HG03066 (cell line): ENCODE measurements at regions not wholly inside any gene's neighbourhood (a gene's known extent, or its start where the extent isn't known, plus 50 kb on each side); places are given as distances from the start of the nearest gene placed in this dataset.

Source experiments
- ATAC-seq: cut with Tn5 transposase; IDR thresholded peaks from one replicate; pipeline ENCODE4 v1.9.1; 2021; ENCODE audit warnings: low read depth; ENCODE audit not compliant: unreplicated experiment

DNA sequence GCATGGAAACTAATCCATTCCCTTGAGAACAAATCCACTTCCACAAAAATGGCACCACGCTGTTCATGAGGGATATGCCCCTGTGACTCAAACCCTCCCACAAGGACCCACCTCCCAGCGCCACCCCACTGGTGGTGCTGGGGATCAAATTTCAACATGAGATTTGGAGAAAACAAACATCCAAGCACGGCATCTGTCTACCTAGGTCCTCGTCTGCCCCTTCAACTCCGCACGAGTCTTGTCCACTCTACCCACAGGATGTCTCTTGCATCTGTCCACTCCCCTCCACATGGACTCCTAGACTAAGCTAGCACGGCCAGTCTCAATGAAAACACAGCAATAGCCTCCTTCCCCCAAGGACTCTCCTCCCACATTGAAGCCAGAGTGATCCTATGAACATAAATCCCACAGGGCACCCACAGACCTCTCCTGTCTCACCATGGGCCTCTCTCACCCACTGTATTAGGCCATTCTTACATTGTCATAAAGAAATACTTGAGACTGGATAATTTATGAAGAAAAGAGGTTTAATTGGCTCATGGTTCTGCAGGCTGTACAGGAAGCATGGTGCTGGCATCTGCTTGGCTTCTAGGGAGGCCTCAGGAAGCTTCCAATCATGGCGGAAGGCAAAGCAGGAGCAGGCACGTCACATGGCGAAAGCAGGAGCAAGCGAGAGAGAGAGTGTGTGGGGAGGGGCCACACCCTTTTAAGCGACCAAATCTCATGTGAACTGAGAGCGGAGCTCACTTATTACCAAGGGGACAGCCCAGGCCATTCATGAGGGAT lies 101.4 kb downstream of the TOMM20 start:
- no peak for ATAC-seq

DNA sequence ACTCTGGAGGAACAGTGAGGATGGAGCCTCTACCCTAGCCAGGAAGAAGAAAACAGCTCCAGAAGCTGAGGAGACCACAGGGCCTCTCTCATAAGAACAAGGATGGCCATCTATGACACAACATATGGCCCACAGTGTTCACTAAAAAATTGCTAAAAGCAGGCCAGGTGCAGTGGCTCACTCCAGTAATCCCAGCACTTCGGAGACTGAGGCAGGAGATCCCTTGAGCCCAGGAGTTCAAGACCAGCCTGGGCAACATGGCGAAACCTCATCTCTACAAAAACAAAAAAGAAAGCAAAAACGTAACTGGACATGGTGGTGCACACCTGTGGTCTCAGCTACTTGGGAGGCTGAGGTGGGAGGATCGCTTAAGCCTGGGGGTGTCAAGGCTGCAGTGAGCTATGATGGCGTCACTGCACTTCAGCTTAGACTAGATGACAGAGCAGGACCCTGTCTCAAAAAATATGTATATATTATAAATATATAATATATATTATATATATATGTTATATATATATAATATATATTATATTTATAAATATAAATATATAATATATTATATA lies 103.1 kb downstream of the TOMM20 start:
- no peak for ATAC-seq

DNA sequence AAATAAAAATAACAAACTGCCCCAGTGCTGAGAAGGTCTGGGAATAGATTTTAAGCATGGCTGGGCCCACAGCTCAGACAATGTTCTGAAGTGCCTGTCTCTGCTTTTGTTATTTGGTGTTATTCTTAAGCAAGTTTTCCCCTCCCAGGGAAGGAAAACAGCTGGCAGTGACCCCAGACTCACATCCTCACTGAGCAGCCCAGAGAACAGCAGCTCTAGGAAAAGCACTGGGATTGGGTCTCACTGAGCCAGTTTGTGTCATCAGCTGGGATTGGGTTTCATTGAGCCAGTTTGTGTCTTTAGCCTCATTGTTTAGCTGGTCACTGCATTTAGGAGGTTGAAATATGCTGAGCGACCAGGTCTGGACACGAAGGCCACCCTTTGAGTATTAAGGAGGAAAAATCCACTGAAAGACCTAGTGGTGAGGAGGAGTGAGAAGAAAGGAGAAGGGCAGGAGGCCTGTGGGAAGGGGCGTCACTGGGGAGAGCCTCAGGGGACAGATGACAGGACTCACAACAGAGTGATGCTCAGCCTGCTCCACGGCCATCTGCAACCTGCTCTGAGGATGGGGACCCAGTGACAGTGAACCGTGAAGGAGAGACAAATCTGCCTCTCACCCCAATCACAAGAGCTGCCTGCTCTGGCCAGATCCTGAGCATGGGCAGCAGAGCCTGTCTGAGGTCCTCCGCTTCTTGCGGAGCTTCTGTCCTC lies 103.8 kb downstream of the TOMM20 start:
- ATAC-seq, result no peak

DNA sequence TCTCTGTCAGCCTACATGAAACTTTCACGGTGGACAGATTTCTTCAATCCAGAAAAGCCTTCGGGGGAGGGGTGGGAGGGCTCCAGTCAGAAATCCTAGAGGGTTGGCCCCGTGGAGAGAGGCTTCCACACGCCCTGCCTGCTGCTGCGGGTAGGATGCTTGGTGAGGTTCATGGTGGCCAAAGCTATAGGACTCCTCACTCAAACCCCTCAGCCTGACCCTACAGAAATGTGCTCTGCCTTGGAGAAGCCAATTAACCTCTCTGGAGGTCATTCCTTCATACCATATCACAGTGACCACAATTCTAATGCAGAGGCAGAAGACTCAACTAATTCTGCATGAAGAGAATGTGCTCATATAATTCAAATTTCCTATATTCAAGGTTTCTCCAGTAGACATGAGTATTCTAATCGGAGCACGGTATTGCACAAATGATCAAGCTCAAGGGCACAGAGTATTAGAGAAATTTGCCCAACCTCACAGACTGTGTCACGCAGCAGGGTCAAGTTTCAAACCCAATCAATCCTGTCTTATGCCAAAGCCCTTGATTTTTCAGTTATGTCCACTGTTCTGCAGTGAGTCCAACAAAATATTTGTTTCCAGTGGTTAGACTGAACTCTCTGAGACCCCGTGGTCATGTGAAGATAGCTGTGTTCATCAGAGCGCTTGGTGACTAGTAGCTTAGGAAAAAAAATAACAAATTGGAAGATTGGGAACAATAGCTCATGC lies 104.8 kb downstream of the TOMM20 start:
- ATAC-seq, result no peak

DNA sequence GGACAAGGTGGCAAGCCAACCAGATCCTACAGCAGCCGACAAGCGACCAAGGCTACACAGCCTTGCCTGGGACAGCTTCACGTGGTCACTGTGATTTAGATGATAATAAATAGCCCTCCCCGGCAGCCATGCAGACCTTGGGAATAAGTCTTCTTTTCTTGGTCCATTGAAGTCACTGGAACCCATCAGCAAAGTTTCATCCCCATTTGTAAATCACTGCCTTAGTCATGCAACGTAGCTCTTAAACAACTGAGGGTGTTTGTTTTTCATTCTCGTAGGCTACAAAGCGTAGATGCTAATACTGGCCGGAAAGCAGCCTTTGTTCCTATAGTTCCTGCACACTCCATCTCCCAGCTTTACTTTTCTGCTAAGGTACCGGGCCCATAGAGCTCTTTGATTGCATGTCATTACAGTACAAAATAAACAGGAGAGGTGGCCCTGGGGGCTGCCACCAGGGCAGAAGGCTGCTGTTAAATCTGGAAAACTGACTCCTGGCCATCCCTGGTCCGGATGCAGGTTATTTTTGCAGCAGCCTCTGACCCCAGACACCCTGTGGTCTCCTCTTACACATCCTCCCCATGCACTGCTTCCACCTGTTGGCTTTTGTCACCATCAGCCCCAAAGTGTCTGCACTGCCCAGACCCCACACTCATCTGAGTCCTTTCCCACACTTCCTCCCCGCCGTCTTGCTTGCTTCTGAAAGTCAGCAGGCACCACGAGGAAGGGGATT lies 105.5 kb downstream of the TOMM20 start:
- no peak for ATAC-seq

DNA sequence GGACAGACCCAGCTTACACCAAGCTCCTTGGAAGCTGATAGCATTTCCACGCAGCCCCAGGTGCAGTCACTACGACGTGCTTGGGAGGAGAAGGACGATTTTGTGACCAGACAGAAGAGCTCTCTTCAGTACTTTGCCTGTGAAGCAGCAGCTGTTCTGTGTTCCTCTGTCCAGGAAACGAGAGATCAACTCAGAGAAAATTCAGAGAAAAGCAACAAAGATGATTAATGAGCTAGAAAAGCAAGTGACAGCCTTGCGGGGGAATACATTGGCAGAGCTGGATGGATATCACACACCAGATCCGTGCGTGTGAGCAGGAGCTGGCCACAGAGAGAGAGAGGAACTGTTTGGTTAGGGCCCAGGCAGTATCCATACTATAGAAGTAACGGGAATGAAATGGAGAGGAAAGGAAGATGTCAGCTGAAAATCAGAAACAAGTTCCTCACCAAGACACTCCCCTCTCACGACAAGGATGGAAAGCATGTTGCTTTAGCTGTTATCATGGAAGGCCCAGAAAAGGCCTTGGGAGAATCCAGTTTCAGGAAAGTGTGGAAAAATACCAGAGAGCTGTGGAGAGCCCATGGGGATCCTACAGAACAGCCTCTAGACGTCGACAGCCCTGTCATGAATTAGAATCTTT lies 106.2 kb downstream of the TOMM20 start:
- ATAC-seq, result no peak

DNA sequence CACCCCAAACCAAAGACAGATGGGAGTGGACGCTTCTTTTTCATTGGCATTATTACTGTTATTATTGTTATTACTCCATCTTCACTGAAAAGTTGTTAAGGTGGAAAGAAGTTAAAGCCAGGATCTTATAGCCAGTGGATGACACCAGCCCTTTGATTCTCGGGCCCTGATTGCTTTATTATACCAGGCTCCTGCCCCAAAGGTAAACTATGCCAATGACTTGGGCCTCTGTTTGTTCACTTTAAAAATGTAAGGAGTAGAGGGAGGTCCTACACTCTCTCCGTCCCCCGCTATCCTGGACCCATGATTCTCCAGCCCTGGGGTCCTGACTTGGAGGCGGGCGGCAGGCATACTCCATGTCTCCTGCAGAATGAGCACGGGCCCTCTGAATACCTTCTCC lies 106.8 kb downstream of the TOMM20 start:
- no peak for ATAC-seq

DNA sequence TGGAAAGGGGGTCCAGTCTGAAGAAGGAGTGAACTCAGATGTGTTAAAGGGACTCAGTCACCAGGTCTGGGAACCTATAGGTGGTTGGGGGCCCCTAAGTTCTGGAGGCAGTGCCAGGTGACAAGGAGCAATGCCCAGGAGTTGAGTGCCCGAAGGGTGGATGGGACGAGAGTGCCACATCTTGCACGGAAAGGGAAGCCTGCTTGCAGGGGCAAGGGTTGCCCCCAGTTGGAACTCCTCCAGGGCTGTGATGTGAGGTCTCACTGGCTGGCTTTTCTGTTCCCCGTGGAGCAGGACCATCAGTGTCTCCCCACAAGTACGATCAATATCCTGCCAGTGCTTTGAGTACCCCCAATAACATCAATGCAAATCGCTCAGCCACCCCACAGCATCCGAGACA lies 107.3 kb downstream of the TOMM20 start:
- ATAC-seq, result no peak

DNA sequence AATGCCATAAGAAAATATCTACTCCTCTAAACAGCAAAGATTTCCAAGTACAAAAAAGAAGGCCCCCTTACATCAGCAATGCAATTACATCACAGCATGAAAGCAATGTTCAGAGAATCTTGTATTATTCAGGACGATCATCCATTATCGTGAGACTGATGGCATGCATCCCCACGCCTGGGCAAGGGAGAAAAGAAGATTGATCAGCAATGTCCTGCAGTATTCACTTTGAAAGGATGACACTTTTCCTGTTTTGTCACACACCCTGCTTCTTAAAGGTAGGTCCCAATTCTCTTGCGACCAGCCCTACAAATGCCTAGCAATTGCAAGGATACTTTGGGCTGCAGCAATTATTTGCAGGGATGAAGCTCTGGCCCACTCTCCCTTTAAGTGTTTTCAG lies 108.7 kb downstream of the TOMM20 start:
- ATAC-seq, result no peak

DNA sequence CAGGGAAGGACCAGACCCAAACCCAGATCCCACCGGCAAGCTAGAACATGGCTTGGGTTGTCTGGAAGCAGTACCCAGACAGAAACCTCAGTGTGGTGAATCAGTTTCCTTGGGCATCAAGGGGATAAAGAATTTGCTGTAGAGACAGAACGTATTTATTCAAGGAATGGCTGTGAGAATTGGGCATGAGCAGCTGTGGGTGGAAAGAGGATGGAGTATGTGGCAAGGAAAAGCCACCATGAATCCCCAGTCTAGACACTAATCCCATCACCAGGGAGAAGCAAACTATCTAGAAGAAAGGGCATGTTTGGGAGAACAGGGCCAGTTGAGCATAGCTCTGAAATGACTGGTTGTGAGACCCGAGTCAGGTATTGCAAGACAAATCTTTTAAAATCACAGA lies 109.2 kb downstream of the TOMM20 start:
- no peak for ATAC-seq

DNA sequence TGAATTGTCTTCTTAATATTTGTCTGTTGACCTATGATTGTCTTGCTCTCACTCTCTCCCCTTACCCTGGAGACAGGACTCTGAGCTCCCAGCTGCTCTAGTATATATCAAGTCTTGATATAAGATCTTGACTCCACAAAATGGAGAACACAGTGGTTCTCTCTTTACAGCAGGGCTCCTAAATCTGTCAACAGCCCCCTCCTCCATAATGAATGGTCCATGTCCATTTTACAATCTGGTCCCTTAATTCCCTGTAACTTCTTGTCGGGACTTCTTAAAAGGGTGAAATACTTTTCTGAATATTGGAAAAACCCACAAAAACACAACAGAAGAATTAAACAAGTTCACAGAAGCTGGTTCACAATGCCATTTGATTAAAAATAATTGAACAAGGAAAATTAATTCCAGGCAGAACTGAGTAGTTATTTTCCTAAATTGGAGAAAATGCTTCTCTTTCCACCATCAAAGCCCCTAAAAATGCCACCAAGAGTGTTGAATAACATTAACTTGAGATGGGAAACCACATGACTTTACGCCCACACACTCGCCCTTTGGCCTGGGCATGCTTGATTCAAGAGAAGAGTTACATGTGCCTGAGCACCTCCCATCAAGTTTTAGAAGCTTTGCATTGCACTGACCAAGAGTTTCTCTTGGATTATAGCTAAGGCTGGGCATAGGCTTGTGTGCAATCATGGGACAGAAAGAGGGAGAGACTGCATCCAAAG lies 109.8 kb downstream of the TOMM20 start:
- no peak for ATAC-seq

DNA sequence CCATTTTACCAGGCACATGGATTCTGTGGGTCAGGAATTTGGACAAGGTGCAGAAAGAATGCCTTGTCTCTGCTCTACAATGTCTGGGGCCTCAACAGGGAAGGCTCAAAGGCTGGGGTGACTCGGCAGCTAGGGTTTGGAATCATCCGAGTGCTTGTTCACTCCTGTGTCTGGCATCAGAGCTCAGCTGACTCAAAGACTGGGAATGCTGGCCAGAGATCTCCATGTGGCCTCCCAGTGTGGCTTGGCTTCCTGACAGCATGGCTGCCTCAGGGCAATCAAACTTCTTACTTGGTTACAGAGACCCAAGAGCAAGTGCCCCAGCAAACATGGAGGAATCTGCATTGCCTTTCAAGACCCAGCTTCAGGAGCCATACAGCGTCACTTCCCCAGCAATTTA lies 110.5 kb downstream of the TOMM20 start:
- ATAC-seq, result no peak

DNA sequence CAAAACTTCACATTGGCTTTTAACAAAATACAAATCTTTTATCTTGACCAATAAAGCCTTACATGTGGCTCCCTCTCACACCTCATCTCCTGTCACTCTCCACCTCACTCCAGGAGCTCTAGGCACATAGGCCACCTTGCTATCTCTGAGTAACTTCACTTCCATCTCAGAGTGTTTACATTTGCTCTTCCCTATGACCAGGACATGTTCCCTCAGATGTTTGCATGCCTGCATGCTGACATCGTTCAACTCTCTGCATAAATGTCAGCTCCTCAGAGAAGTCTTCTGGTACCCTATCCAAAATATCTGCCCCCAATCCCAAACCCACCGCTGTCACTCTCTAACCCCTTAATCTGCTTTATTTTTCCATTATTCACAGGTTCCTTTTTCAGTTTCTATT lies 110.9 kb downstream of the TOMM20 start:
- ATAC-seq, result no peak

DNA sequence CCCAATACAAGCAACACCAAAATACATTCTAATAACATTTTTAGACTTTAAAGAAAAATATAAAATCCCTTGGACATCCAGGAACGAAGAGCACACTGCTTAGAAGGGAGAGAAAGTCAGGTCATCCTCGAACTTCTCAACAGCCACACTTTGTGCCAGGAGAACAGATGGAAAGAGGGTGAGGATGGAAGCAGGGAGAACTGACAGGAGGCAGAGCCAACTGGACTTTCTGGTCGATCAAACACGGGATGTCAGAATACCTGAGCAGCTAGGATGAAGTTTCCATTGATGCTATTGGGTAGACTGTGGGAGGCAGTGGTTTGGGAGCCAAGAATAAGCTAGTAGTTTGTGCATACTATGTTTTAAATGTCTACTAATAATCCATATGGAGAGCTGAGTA lies 111.4 kb downstream of the TOMM20 start:
- no peak for ATAC-seq

DNA sequence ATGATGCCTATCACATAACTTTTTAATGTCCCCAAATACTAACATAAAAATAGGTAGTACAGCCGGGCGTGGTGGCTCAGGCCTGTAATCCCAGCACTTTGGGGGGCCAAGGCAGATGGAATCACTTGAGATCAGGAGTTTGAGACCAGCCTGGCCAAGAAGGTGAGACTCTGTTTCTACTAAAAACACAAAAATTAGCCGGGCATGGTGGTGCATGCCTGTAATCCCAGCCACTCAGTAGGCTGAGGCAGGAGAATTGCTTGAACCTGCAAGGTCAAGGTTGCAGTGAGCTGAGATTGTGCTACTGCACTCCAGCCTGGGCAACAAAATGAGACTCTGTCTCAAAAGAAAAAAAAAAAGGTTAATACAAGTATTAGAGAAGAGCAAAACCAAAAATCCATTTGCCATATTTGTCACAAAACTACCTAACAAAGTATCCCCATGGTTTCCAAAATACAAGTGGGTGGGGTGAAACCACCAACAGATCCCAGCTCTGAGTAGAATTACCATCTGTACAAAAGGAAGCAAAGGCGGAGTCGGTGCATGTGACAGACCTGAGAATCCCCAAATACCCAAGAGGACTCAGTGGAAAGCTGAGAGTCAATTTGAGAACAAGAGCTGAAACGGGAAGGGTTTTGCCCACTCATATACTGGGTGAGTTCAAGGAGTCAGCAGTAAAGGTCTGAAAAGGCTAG lies 113.2 kb downstream of the TOMM20 start:
- ATAC-seq, result peak; percentile 26

DNA sequence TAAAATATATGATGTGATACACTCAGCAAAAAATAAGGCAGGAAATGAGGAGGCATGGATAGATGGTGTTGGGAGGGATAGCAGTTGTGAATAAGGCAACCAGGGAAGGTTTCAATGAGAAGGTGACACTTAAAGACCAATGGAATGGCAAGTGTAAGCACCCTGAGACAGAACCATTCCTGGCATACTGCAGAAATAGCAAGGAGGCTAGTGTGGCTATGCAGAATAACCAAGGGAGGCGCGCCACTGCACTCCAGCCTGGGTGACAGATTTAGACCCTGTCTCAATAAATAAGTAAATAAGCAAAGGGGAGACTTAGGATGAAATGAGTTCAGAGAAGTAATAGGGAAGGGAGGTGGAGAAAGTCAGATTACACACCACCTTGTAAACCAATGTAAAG lies 113.9 kb downstream of the TOMM20 start:
- no peak for ATAC-seq

DNA sequence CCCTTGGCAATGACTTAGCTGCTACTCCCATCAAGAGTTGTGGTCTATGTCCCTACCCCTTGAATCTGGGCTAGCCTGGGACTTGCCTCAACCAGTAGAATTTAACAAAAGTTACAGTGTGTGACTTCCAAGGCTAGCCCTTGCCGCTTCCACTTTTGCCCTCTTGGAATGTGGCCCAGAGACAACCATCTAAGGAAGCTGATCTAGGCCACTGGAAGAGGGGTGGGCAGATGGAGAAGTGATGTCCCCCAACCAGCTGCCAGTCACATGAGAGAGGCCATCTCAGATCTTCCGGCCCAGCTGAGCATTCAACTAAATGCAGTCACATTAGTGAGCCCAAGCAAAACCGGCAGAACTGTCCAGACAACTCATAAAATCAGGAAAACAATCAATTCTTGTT lies 115.1 kb downstream of the TOMM20 start:
- ATAC-seq, result no peak

DNA sequence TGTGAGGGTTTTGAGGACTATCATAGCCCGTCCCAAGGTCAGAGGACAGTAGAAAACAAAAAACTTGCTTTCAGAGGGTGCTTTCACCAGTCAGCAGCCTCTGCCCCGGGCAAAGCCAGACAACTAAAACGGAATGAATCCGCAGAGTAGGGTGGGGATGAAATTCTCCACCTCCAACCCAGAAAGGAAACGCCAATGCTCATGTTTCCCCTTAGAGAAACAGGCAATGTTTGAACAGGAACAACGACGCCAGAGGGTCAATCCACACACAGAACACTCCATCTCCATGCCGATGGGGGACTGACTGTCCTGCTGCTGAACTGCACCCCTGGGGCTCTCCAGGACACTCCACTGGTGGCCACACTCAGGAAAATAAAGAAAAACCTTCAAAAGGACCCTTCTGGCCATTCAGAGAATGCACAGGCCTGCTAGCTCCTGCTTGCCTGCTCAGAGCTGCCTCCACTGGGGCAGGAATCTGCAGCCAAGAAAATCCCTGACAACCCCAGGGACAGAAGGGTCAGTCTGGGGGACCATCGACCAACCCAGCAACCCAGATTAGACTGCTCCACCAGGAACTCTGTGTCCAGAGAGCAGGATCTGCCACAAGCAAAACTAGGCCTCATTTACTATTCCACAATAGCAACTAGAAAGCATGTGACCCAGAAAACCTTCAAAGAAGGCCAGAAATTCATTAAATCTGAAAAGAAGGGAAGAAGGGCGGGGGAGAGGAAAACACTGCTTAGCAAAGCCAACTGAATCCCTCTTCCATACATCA lies 116.0 kb downstream of the TOMM20 start:
- ATAC-seq, result no peak
